GM12878 (cell line): ENCODE measurements at regions not wholly inside any gene's neighbourhood (a gene's known extent, or its start where the extent isn't known, plus 50 kb on each side); places are given as distances from the start of the nearest gene placed in this dataset.

Experiments
- ATAC-seq: fragments of 200-7000 bp; cut with Tn5 transposase; 3 replicates; pipeline ENCODE4 v1.9.1; 2020; ENCODE audit warnings: mild to moderate bottlenecking, moderate library complexity
- BruUV-seq: library from RNA; stranded (reverse); fragments of 400-500 nt; replicated peaks from 2 replicates; lab custom pipeline; 2021; lab: Mats Ljungman, UMichigan
- CTCF ChIA-PET: fragments of 300-600 bp; sonication (Branson Sonifier 250); formaldehyde crosslinking; extraction: SDS; loops from one replicate; lab custom pipeline; 2021; ENCODE audit warnings: inconsistent platforms; lab: Yijun Ruan, JAX
- POLR2A ChIA-PET: fragments of 350-600 bp; formaldehyde crosslinking; extraction: SDS; loops from one replicate; lab custom pipeline; 2021; ENCODE audit warnings: inconsistent platforms; lab: Charles Lee
- RAD21 ChIA-PET: fragments of 300-600 bp; sonication (Branson Sonifier 250); formaldehyde crosslinking; loops from one replicate; lab custom pipeline; 2023; ENCODE audit warnings: antibody characterized with exemption; ENCODE audit not compliant: unreplicated experiment; lab: Charles Lee
- SMC1A ChIA-PET: fragments of 300-600 bp; sonication (Branson Sonifier 250); formaldehyde crosslinking; loops from one replicate; lab custom pipeline; 2023; ENCODE audit not compliant: unreplicated experiment, uncharacterized antibody; lab: Charles Lee
- DNase-seq: peaks from one replicate; pipeline ENCODE4 v3.0.0-alpha.2; 2011; ENCODE audit warnings: low read depth, low spot score
- FAIRE-seq: peaks from 3 replicates; lab custom pipeline; 2011; peaks lifted over from hg19 to GRCh38; lab: Jason Lieb, UNC
- H2AFZ ChIP-seq: 2 replicates; pipeline ENCODE4 v1.6.0; 2011; ENCODE audit warnings: low read depth, low read length, control low read depth; ENCODE audit not compliant: control insufficient read depth
- H3K27ac ChIP-seq: 2 replicates; pipeline ENCODE4 v1.5.1; 2011; ENCODE audit warnings: control low read depth; ENCODE audit not compliant: control insufficient read depth, insufficient read depth
- H3K27me3 ChIP-seq, 2 experiments: replicated peaks in 1 of 2; 2 replicates each; pipeline versions ENCODE4 v1.6.0 to v1.6.1; 2011; ENCODE audit warnings: low read length in 1 of 2; ENCODE audit not compliant: control insufficient read depth in 2 of 2, insufficient read depth in 2 of 2
- H3K36me3 ChIP-seq, 2 experiments: 2 replicates each; pipeline ENCODE4 v1.5.1; 2011; ENCODE audit warnings: low read length in 1 of 2; ENCODE audit not compliant: control insufficient read depth in 2 of 2, insufficient read depth in 2 of 2
- H3K4me1 ChIP-seq: 2 replicates; pipeline ENCODE4 v1.6.1; 2011; ENCODE audit warnings: mild to moderate bottlenecking, low read length, moderate library complexity, mixed read lengths; ENCODE audit not compliant: control insufficient read depth, insufficient read depth
- H3K4me2 ChIP-seq: 2 replicates; pipeline ENCODE4 v1.6.0; 2011; ENCODE audit warnings: control low read depth; ENCODE audit not compliant: control insufficient read depth, insufficient read depth
- H3K4me3 ChIP-seq: fragments of 200-600 bp; sonication (generic); 2 replicates; pipeline ENCODE4 v1.5.1; 2016
- H3K79me2 ChIP-seq: 2 replicates; pipeline ENCODE4 v1.6.0; 2011; ENCODE audit warnings: low read length; ENCODE audit not compliant: control insufficient read depth, insufficient read depth
- H3K9ac ChIP-seq: 2 replicates; pipeline ENCODE4 v1.8.0; 2011; ENCODE audit warnings: low read length, control low read depth, mixed read lengths; ENCODE audit not compliant: control insufficient read depth, insufficient read depth
- H3K9me3 ChIP-seq: replicated peaks from 3 replicates; pipeline ENCODE4 v1.5.1; 2011; ENCODE audit warnings: mild to moderate bottlenecking, low read length; ENCODE audit not compliant: control insufficient read depth, insufficient read depth
- H4K20me1 ChIP-seq: 2 replicates; pipeline ENCODE4 v1.6.0; 2011; ENCODE audit not compliant: control insufficient read depth, insufficient read depth
- BMI1 ChIP-seq: fragments of 450-650 bp; IDR thresholded peaks from 2 replicates; pipeline ENCODE4 v1.6.1; 2016; ENCODE audit warnings: mild to moderate bottlenecking, moderate library complexity, borderline replicate concordance
- HDAC6 ChIP-seq: fragments of 200-600 bp; sonication (generic); IDR thresholded peaks from one replicate; pipeline ENCODE4 v1.8.0; 2017; ENCODE audit warnings: antibody characterized with exemption; ENCODE audit not compliant: unreplicated experiment
- POLR2A ChIP-seq: IDR thresholded peaks from 2 replicates; pipeline ENCODE4 v1.6.1; 2011; ENCODE audit warnings: low read depth, mild to moderate bottlenecking, low read length
- RAD51 ChIP-seq: fragments of 450-650 bp; IDR thresholded peaks from 2 replicates; pipeline ENCODE4 v1.6.1; 2016; ENCODE audit warnings: moderate library complexity, mild to moderate bottlenecking, inconsistent platforms
- RFX5 ChIP-seq: IDR thresholded peaks from 2 replicates; pipeline ENCODE4 v1.6.1; 2011; ENCODE audit warnings: low read depth, low read length, improper control_type of control experiment
- SIN3A ChIP-seq: IDR thresholded peaks from 2 replicates; pipeline ENCODE4 v1.6.1; 2012; ENCODE audit warnings: low read depth, low read length, improper control_type of control experiment
- SREBF2 ChIP-seq: IDR thresholded peaks from 2 replicates; pipeline ENCODE4 v1.6.1; 2012; ENCODE audit warnings: mild to moderate bottlenecking, low read length
- STAT1 ChIP-seq: fragments of 450-650 bp; conservative IDR thresholded peaks from 2 replicates; pipeline ENCODE4 v1.6.1; 2014; ENCODE audit warnings: antibody characterized with exemption, mild to moderate bottlenecking
- ZSCAN29 ChIP-seq: fragments of 450-650 bp; IDR thresholded peaks from 2 replicates; pipeline ENCODE4 v1.6.1; 2017; ENCODE audit warnings: mild to moderate bottlenecking, moderate library complexity
- WGBS: methylation state at CpG from one replicate; pipeline ENCODE4 v1.1.6; 2016; ENCODE audit warnings: low lambda C conversion rate; ENCODE audit not compliant: insufficient replicate concordance, insufficient coverage; ENCODE audit errors: missing lambda C conversion rate; 5-methylcytosine and 5-hydroxymethylcytosine counted together
- in situ Hi-C: fragments of 300-500 bp; cut with MboI; formaldehyde crosslinking; loops from 9 replicates; pipeline ENCODE4 v1.14.3; 2018; ENCODE audit warnings: mixed read lengths
- intact Hi-C: fragments of 100-400 bp; cut with micrococcal nuclease; formaldehyde crosslinking; loops from one replicate; pipeline ENCODE4 v1.14.2; 2022; ENCODE audit not compliant: unreplicated experiment
- TF ChIP-seq, protein P1 (sequence below): fragments of 450-650 bp; formaldehyde crosslinking; IDR thresholded peaks from 2 replicates; pipeline ENCODE4 v1.4.0; 2020; ENCODE audit warnings: mild to moderate bottlenecking, moderate library complexity
- TF ChIP-seq, protein P2 (sequence below): fragments of 450-650 bp; IDR thresholded peaks from 2 replicates; pipeline ENCODE4 v1.6.1; 2017; ENCODE audit warnings: mild to moderate bottlenecking

DNA sequence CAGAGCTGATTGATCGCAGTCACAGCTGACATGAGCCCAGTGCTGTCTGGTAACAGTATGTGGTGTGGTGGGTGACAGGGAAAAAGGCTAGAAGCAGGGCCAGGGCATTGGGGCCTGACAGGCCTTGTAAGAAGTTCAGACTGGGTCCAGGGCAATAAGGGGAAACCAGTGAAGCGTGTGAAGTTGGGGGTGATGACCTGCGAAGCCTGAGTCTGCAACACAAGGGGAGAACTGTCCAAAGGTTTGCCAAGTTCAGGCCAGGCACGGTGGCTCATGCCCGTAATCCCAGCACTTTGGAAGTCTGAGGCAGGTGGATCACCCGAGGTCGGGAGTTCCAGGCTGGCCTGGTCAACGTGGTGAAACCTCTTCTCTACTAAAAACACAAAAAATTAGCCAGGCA lies 983.9 kb upstream of the ZNF722 start (continued):
- no peak for TF ChIP-seq SIN3A
- TF ChIP-seq POLR2A, result no peak
- TF ChIP-seq RFX5, result no peak
- no peak for TF ChIP-seq ZSCAN29
- TF ChIP-seq STAT1, result no peak

DNA sequence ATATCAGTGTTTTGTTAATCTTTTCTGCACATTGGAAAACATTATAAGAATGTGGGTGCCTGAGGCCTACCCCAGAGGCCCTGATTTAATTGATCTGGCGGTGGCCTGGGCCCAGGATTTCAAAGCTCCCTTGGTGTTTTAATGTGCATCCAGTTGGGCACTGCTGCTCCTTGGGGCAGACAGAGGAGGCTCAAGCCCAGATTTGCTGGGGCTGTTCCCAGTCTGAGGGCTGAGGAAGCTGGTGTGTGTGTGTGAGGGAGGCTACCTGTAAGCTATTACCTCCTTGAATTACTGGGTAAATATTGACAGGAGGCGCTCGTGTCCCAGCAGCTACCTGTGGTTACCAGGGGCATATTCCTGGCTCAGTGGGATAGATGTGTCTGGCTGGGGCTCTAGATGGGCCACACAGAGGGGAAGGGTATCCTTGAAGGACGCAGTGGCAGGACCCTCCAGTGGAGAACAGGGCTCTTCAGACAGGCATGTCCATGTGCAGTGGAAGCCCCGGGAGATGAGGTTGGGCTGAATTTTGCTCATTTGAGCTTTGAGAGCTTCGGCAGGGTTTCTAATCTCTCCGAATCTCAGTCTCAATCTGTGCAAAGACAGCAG lies 975.4 kb upstream of the ZNF722 start:
- no peak overlapping the region for H3K27ac ChIP-seq
- no peak for DNase-seq
- BruUV-seq, result no TSS peak
- no peaks in the 10 kb centered on the region for H4K20me1 ChIP-seq
- no peaks in the 10 kb centered on the region; the same call in 2 of the 3 replicates for H3K9me3 ChIP-seq
- H2AFZ ChIP-seq, result no peak overlapping the region
- no peaks in the 10 kb centered on the region for H3K79me2 ChIP-seq
- H3K9ac ChIP-seq, result no peak overlapping the region
- in situ Hi-C loops, result no loop called here
- intact Hi-C loops, result no loop called here
- no peak for FAIRE-seq
- H3K4me2 ChIP-seq, result no peak overlapping the region
- TF ChIP-seq, protein P1, sequence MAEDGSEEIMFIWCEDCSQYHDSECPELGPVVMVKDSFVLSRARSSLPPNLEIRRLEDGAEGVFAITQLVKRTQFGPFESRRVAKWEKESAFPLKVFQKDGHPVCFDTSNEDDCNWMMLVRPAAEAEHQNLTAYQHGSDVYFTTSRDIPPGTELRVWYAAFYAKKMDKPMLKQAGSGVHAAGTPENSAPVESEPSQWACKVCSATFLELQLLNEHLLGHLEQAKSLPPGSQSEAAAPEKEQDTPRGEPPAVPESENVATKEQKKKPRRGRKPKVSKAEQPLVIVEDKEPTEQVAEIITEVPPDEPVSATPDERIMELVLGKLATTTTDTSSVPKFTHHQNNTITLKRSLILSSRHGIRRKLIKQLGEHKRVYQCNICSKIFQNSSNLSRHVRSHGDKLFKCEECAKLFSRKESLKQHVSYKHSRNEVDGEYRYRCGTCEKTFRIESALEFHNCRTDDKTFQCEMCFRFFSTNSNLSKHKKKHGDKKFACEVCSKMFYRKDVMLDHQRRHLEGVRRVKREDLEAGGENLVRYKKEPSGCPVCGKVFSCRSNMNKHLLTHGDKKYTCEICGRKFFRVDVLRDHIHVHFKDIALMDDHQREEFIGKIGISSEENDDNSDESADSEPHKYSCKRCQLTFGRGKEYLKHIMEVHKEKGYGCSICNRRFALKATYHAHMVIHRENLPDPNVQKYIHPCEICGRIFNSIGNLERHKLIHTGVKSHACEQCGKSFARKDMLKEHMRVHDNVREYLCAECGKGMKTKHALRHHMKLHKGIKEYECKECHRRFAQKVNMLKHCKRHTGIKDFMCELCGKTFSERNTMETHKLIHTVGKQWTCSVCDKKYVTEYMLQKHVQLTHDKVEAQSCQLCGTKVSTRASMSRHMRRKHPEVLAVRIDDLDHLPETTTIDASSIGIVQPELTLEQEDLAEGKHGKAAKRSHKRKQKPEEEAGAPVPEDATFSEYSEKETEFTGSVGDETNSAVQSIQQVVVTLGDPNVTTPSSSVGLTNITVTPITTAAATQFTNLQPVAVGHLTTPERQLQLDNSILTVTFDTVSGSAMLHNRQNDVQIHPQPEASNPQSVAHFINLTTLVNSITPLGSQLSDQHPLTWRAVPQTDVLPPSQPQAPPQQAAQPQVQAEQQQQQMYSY, result no peak
- TF ChIP-seq BMI1, result no peak
- TF ChIP-seq HDAC6, result no peak
- TF ChIP-seq RAD51, result no peak
- no peak for TF ChIP-seq SREBF2
- TF ChIP-seq, protein P2, sequence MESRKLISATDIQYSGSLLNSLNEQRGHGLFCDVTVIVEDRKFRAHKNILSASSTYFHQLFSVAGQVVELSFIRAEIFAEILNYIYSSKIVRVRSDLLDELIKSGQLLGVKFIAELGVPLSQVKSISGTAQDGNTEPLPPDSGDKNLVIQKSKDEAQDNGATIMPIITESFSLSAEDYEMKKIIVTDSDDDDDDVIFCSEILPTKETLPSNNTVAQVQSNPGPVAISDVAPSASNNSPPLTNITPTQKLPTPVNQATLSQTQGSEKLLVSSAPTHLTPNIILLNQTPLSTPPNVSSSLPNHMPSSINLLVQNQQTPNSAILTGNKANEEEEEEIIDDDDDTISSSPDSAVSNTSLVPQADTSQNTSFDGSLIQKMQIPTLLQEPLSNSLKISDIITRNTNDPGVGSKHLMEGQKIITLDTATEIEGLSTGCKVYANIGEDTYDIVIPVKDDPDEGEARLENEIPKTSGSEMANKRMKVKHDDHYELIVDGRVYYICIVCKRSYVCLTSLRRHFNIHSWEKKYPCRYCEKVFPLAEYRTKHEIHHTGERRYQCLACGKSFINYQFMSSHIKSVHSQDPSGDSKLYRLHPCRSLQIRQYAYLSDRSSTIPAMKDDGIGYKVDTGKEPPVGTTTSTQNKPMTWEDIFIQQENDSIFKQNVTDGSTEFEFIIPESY, result no peak
- no peak for TF ChIP-seq RFX5
- CTCF ChIA-PET, result no interaction called here
- RAD21 ChIA-PET, result no interaction called here
- H3K4me3 ChIP-seq, result no peak overlapping the region
- WGBS, result 31% methylated on average over 7 of the region's 7 CpGs
- no peaks in the 10 kb centered on the region for H3K27me3 ChIP-seq
- H3K4me1 ChIP-seq, result no peaks in the 10 kb centered on the region
- no peak for ATAC-seq
- POLR2A ChIA-PET, result no interaction called here
- SMC1A ChIA-PET, result no interaction called here
- H3K36me3 ChIP-seq, result no peaks in the 10 kb centered on the region
